ENCODE measurements at regions not wholly inside any gene's neighbourhood (a gene's known extent, or its start where the extent isn't known, plus 50 kb on each side); places are given as distances from the start of the nearest gene placed in this dataset.

GRCh38 chr12:97408363-97408762 is 54.2 kb upstream of the RMST start:
- TF ChIP-seq CREB5 (CRISPR knock-in tag; IDR thresholded peaks at IDR 0.05; ENCODE audit: low read depth) (no peak), ZNF8 (CRISPR knock-in tag; IDR thresholded peaks at IDR 0.05) (no peak)
- no peak for ATAC-seq

GRCh38 chr12:97411341-97411740 is 51.3 kb upstream of the RMST start:
- no peak for TF ChIP-seq ZNF70 (CRISPR knock-in tag; IDR thresholded peaks at IDR 0.05)
- no peak for TF ChIP-seq OSR1 (CRISPR knock-in tag; IDR thresholded peaks at IDR 0.05)
- no peak for TF ChIP-seq CREB5 (CRISPR knock-in tag; IDR thresholded peaks at IDR 0.05; ENCODE audit: low read depth)
- no peak for TF ChIP-seq PPARA (CRISPR knock-in tag; IDR thresholded peaks at IDR 0.05; ENCODE audit: borderline replicate concordance)
- TF ChIP-seq RARB (CRISPR knock-in tag; IDR thresholded peaks at IDR 0.05) = no peak
- TF ChIP-seq GLIS3 (CRISPR knock-in tag; IDR thresholded peaks at IDR 0.05) = no peak

More at GRCh38 chr12:97411341-97411740, 51.3 kb upstream of the RMST start:
- ATAC-seq = no peak

All from SK-N-SH treated with all-trans-retinoic acid at 6 μM for 48 hours (cell line).